SK-N-SH treated with all-trans-retinoic acid at 6 μM for 48 hours (cell line): ENCODE measurements at regions not wholly inside any gene's neighbourhood (a gene's known extent, or its start where the extent isn't known, plus 50 kb on each side); places are given as distances from the start of the nearest gene placed in this dataset.

Experiments used
- ESRRG ChIP-seq: fragments of 250-450 bp; sonication (Bioruptor Pico); IDR thresholded peaks from 2 replicates; pipeline ENCODE4 v1.6.1; 2021; ENCODE audit warnings: mild to moderate bottlenecking
- ISL1 ChIP-seq: fragments of 250-450 bp; sonication (Bioruptor Pico); IDR thresholded peaks from 2 replicates; pipeline ENCODE4 v2.1.2; 2022; ENCODE audit warnings: mild to moderate bottlenecking, moderate library complexity
- OSR1 ChIP-seq: fragments of 250-450 bp; sonication (Bioruptor Pico); IDR thresholded peaks from 2 replicates; pipeline ENCODE4 v1.8.0; 2022; ENCODE audit warnings: moderate library complexity, mild to moderate bottlenecking, inconsistent platforms
- TOX ChIP-seq: fragments of 250-450 bp; sonication (Bioruptor Pico); IDR thresholded peaks from 2 replicates; pipeline ENCODE4 v1.8.0; 2021; ENCODE audit warnings: mild to moderate bottlenecking, moderate library complexity, borderline replicate concordance
- TSHZ2 ChIP-seq: fragments of 250-450 bp; sonication (Bioruptor Pico); IDR thresholded peaks from 2 replicates; pipeline ENCODE4 v1.5.0; 2020; ENCODE audit warnings: mild to moderate bottlenecking, moderate library complexity
- ZFP3 ChIP-seq: fragments of 250-450 bp; sonication (Bioruptor Pico); IDR thresholded peaks from 2 replicates; pipeline ENCODE4 v1.5.0; 2020; ENCODE audit warnings: mild to moderate bottlenecking, moderate library complexity
- TF ChIP-seq, protein P1 (sequence below): fragments of 250-450 bp; sonication (Bioruptor Pico); IDR thresholded peaks from 2 replicates; pipeline ENCODE4 v1.8.0; 2020; ENCODE audit warnings: mild to moderate bottlenecking, moderate library complexity, borderline replicate concordance
- TF ChIP-seq, protein P2 (sequence below): fragments of 250-450 bp; sonication (Bioruptor Pico); IDR thresholded peaks from 2 replicates; pipeline ENCODE4 v1.5.1; 2020; ENCODE audit warnings: low read depth, mild to moderate bottlenecking, moderate library complexity

- TF ChIP-seq OSR1 (CRISPR knock-in tag) (no peak), ESRRG (CRISPR knock-in tag) (no peak), TSHZ2 (CRISPR knock-in tag) (no peak), ZFP3 (no peak), ISL1 (CRISPR knock-in tag) (no peak), TOX (CRISPR knock-in tag) (no peak)
- TF ChIP-seq, protein P1, sequence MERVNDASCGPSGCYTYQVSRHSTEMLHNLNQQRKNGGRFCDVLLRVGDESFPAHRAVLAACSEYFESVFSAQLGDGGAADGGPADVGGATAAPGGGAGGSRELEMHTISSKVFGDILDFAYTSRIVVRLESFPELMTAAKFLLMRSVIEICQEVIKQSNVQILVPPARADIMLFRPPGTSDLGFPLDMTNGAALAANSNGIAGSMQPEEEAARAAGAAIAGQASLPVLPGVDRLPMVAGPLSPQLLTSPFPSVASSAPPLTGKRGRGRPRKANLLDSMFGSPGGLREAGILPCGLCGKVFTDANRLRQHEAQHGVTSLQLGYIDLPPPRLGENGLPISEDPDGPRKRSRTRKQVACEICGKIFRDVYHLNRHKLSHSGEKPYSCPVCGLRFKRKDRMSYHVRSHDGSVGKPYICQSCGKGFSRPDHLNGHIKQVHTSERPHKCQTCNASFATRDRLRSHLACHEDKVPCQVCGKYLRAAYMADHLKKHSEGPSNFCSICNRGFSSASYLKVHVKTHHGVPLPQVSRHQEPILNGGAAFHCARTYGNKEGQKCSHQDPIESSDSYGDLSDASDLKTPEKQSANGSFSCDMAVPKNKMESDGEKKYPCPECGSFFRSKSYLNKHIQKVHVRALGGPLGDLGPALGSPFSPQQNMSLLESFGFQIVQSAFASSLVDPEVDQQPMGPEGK, result no peak
- TF ChIP-seq, protein P2, sequence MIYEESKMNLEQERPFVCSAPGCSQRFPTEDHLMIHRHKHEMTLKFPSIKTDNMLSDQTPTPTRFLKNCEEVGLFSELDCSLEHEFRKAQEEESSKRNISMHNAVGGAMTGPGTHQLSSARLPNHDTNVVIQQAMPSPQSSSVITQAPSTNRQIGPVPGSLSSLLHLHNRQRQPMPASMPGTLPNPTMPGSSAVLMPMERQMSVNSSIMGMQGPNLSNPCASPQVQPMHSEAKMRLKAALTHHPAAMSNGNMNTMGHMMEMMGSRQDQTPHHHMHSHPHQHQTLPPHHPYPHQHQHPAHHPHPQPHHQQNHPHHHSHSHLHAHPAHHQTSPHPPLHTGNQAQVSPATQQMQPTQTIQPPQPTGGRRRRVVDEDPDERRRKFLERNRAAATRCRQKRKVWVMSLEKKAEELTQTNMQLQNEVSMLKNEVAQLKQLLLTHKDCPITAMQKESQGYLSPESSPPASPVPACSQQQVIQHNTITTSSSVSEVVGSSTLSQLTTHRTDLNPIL (CRISPR knock-in tag), result no peak
Observed at GRCh38 chr12:105504286-105504685, 173.8 kb downstream of the C12orf75 start.
